ENCODE measurements at regions not wholly inside any gene's neighbourhood (a gene's known extent, or its start where the extent isn't known, plus 50 kb on each side); places are given as distances from the start of the nearest gene placed in this dataset.

DNA sequence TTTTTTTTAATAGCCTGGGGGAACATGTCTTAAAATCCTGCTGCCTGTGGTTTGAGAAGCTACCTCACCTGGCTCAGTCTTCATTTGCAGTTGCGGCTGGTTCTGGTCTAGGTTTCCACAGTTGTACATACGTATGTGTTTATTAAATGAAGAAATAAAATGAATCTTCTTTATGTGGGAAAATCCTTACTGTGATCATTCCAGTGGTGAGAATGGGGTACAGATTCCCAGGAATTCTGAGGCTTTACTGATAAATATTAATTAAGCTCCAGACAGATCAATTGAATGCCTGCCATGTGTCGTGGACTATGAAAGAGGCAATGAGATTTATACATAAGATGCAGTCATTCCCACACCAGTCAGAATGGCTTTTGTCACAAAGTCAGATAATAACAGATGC, 356.1 kb upstream of the GRM7 start:
- no peak for DNase-seq (ENCODE audit: low read depth, low spot score)

DNA sequence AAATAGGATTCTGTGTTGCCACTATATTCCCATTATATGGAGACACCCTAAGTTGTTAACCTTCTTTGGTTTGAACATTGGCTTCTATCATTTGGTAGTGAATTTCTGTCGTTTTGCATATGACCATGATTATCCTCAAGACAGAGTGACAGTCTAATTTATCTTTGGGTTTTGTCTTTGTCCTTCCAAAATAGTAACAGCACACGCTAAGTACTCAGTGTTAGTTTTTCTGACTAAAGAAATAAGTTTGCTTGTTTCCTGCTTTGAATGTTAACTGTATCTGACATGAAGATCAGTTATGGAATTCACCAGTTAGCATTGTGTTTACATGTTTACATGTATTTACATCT, 352.5 kb upstream of the GRM7 start:
- no peak for DNase-seq (ENCODE audit: low read depth, low spot score)

DNA sequence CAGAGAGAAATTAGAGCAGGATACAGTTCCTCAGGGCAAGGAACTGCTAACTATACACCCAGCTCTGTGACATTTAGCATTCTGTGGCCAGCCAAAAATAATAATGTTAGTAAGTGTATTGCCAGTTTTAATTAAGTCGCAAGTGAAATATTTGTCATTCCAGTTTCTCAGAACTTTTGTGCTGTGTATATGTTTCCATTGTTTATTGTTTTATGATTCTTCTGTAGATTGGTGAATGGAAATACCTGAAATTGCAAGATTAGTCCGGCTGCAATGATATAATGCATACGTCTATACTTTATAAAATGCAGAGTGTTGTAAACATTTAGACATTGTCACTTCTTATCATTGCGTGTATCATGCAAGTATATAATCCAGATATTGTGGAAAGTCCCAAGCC, 351.3 kb upstream of the GRM7 start:
- DNase-seq (ENCODE audit: low read depth, low spot score) = no peak

DNA sequence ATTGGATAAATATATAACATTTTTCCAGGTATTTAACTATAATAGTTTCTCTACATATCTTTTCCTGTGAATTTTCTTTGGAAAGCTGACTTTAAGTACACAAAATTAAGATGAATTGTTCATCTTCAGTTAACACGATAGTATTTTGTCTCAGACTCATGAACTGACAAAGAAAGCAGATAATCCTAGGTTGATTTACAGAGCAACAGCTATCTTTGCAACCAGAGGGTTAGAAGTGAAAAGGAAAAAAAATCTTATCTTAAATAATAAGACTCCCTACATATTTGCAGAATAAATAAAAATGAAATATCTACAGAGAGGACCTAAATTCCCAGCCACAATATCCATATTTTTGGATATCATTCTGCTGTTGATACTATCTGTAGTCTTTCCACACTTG, 350.2 kb upstream of the GRM7 start:
- DNase-seq (ENCODE audit: low read depth, low spot score) = no peak

DNA sequence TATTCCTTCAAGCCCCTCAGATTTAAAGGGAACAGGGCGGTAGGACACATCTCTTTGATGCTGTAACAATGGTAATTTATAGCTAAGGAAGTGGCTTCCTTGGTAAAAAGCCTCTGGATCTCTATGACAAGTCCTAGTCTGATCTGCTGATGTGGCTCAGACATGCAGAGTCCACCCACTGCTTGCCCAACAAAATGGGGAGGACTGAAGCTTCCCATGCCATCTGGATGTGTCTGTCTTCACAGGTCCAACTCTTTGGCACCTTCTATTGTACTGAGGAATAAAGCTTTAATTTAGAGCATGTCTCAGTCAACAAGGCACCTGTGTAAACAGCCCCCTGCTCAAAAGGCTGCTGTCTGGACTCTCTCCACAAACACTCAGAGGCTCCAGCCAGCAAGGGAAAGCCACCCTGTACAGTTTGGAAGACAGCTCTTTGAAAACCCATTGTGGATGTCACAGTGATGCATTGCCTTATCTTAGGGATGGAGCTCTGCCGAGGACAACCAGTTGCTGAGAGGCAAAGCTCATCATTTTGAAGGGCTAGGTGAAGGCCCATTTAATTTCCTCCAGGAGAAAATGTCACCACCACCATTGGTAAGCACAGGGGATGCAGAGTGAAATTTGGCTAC, 348.6 kb upstream of the GRM7 start:
- DNase-seq (ENCODE audit: low read depth, low spot score) = no peak

DNA sequence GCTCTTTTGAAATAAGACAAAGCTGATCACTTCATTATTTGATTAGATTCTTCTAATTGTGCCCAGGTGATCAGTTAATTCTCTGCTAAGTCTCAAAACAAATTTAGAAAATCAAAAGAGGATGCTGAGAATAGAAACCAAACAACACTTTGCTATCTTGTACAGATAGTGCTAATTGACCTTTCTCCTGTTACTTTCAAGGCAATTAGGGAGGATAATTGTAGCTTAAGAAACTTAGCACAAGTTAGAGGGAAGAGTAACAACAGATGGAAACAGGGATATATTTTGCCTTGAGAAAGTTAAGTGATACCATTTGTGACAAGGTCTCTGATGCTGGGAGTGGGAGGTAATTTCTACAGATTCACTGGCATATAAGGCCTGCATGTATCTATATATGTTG, 344.8 kb upstream of the GRM7 start:
- no peak for DNase-seq (ENCODE audit: low read depth, low spot score)

GRCh38 chr3:6516694-6517093, 344.2 kb upstream of the GRM7 start:
- DNase-seq (ENCODE audit: low read depth, low spot score) = no peak

DNA sequence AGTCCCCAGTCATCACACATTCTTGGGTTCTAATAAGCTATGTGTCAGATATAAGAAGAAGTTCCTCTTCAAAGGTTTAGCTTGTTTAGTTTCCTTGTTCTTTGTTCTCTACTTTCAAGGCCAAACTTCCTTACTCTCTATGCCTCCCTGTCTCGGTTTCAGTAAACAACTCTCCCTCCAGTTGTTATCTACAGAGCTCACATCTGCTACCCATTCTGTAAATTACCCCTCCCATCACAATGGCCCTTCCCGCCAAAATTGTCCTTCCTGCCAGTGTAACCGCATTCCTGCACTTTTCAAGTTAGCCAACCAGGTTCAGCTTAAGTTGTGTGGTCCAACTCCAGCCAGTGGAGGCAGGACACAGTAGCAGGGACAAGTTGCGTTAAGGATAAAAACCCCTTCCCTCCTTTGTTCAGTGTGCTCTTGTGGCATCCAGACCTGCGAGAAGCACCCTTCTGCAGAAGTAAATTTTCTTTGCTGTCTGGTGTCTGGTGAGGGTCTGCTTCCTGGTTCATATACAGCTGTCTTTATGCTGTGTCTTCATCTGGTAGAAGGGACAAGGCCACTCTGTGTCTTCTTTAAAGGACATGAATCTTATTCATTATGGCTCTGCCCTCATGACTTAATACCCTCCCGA, 342.1 kb upstream of the GRM7 start:
- peak; percentile 0 for DNase-seq (ENCODE audit: low read depth, low spot score)

- DNase-seq (ENCODE audit: low read depth, low spot score) = no peak
These were observed 339.4 kb upstream of the GRM7 start for GRCh38 chr3:6521369-6522113.

DNA sequence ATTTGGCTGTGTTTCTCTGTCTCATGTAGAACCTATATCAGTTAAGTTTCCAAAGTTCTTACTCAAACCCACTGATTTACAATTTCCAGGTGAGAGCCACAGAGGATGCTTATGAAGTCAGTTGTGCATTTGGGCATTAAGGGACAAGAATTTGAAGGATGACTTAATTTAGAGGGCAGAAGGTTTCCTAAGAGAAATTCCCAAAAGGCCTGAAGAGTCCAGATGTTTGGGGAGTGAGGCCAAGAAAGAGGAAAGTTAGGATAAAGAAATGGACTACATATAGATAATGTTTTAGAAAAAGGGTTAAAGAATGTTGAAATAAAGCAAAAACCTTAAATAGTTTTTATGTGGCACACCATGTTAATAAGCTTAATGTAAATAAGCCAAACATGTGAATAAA, 338.7 kb upstream of the GRM7 start:
- DNase-seq (ENCODE audit: low read depth, low spot score) = no peak

DNA sequence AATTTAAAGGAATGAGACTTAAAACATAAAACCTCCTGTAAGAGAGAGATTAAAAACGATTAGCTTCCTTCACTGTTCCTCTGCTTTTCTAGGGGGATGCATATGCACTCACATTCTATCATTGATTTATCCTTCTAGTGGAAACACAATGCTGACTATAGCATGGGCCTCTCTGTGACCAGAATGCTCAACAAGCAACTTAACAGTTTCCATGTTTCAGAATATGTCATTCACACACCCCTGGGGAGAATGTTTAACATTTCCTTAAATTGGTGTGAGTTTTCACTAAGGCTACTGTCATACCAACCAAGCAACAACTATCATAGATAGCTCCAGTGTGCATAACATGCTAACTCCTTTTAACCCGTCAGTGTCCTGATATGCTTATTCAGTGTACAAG, 337.9 kb upstream of the GRM7 start:
- no peak for DNase-seq (ENCODE audit: low read depth, low spot score)

DNA sequence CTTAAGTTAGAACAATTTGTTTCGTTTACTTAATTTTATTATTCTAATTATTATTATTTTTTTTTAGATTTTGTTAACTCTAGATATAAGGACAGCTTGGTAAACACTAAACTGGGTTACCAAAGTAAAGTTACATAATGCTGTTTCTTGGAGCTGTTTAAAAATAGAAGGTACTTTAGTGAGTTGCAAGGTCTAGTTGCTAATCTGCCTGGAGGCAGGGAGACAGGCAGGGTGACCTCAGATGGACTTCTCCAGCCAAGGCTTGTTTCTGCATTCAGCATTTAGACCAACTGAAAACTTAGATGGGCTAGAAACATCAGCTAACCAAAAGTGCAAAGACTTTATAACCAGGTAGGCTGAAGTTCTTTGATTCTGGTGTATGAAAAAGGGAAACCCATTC, 336.4 kb upstream of the GRM7 start:
- no peak for DNase-seq (ENCODE audit: low read depth, low spot score)

DNA sequence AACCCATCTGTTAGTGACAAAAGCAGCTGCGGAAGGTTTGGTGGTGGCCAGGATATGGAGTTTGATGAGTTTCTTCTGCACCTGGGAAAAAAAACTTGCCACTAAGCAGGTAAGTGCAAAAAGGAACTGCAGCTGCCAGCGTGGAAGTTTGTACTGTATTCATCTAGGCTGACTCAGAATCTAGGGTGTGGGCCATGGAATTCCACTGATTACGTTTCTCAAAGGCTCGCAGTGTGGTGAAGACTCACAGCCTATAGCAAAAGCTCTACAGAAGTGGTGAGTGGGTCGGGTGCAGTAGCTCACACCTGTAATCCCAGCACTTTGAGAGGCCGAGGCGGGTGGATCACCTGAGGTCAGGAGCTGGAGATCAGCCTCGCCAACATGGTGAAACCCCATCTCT, 334.6 kb upstream of the GRM7 start:
- DNase-seq (ENCODE audit: low read depth, low spot score) = no peak

DNA sequence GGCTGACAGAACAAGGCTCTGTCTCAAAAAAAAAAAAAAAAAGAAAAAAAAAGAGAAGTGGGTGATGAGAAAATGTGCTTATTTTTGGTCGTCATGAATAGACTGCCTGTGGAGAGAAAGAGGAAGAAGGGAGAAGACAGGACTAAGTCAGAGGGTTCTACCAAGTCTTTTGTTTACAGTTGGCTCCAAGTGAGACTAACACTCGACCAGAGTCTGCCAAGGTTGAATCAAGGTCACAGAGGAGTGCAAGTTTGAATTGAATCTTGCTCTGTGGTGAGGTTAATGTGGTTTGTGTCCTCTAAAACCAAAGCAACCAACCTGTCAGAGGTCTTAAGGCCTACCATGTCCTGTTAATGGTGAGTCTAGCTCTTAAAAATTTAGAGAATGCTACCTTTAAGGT, 334.1 kb upstream of the GRM7 start:
- DNase-seq (ENCODE audit: low read depth, low spot score) = no peak

DNA sequence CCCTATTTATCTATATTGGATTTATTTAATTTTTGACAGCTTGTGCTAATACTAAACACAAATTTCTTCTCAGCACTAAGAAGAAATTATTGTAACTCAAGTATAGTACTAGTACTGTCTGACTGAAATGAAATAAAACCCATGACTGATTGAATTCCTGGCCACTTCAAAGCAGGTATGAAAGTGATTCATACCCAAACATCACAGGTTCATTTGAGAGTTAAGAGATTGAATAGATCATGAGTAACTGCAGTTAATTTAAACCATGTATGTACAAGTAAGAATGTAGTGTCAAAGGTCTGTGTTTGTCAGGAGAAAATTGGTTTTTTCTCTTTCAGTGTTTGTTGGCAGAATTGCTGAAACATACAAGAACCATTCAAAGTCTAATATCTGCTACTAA, 332.0 kb upstream of the GRM7 start:
- DNase-seq (ENCODE audit: low read depth, low spot score) = no peak

GRCh38 chr3:6531153-6531552, 329.8 kb upstream of the GRM7 start:
- DNase-seq (ENCODE audit: low read depth, low spot score) = no peak

GRCh38 chr3:6532101-6532500, 328.8 kb upstream of the GRM7 start:
- no peak for DNase-seq (ENCODE audit: low read depth, low spot score)

DNA sequence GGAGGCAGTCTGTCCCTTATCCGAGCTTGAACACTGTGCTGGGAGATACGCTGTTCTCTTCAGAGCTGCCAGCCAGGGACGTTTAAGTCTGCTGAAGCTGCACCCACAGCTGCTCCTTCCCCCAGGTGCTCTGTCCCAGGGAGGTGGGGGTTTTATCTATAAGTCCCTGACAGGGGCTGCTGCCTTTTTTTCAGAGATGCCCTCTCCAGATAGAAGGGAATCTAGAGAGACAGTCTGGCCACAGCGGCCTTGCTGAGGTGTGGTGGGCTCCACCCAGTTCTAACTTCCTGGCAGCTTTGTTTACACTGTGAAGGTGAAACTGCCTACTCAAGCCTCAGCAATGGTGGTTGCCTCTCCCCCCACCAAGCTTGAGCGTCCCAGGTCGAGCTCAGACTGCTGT, 319.9 kb upstream of the GRM7 start:
- no peak for DNase-seq (ENCODE audit: low read depth, low spot score)

DNA sequence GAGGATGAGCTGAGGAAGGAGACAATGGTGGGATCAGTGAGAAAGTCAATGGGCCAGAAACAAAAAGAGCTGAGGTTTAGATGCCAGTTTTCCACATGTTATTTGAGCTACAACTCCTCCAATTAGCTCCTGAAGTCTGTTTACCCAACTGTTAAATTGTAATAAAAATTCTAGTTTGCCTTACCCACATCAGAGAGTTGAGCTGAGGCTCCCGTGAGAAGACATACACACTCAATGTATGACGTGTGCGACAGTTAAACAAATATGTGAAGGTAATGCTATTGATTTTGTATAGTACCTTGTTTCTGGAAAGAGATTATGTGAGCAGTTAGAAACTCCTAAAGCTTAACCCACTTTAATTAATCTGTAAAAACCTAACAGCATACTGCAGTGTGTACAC, 318.1 kb upstream of the GRM7 start:
- no peak for DNase-seq (ENCODE audit: low read depth, low spot score)

DNA sequence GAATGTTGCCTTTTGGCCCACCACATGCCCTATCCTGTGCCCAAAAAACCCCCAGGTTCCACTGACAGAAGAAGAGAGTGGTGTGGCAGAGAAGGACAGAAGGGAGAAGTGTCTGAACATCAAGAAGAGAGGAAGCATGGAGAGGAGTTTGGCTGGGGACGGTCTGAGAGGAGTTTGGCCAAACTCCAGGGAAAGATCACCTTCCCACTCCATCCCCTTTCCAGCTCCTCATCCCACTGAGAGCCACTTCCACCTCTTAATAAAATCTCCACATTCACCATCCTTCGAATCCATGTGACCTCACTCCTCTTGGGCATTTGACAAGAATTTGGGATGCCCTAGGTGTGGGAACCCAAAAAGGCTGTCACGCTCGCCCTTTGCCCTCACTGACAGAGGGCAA, 311.6 kb upstream of the GRM7 start:
- no peak for DNase-seq (ENCODE audit: low read depth, low spot score)

DNA sequence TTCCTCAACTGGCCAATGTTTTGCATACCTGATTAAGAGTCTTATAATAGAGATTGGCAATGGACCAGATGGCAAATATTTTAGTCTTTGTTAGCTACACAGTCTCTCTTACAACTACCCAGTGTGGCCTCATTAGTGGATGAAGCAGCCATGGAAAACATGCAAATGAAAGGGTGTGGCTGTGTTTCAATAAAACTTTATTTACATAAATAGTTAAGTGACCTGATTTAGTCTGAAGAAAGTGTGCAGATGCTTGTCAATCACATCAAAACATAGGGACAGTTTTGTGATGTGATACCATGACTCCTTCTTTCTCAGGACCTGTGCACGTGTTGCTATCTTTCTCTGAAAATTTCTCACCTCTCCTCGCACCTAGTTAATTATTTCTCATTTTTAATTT, 309.8 kb upstream of the GRM7 start:
- no peak for DNase-seq (ENCODE audit: low read depth, low spot score)

- DNase-seq (ENCODE audit: low read depth, low spot score) = no peak
These were observed 300.7 kb upstream of the GRM7 start for GRCh38 chr3:6560259-6560658.

GRCh38 chr3:6567241-6567640, 293.7 kb upstream of the GRM7 start:
- no peak for DNase-seq (ENCODE audit: low read depth, low spot score)

All from iPS DF 19.7 (cell line).